Myocyte (in vitro differentiated cells): ENCODE measurements at regions not wholly inside any gene's neighbourhood (a gene's known extent, or its start where the extent isn't known, plus 50 kb on each side); places are given as distances from the start of the nearest gene placed in this dataset.

Experiments
- DNase-seq: peaks from one replicate; pipeline ENCODE4 v3.0.0-alpha.2; 2012; ENCODE audit warnings: low read depth

DNA sequence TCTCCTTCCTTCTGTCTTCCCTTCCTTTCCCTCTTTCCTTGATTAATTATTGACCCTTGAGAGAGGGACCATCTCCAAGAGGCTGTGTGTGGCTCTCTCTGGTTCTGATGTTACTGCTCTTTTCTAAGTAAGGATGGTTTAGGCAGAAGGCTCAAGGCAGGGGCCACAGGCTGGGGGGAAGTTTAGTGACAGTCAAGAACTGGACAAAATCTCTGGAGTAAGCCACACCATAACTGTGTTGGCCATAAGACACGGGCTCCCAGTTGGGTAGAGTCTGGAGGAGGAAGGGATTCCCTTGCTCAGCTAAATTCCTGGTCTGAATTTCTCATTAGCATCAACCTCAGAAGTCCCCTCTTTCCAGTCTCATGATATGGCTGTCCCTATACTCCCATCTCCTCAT, 74.7 kb downstream of the BUD13 start:
- DNase-seq: no peak

DNA sequence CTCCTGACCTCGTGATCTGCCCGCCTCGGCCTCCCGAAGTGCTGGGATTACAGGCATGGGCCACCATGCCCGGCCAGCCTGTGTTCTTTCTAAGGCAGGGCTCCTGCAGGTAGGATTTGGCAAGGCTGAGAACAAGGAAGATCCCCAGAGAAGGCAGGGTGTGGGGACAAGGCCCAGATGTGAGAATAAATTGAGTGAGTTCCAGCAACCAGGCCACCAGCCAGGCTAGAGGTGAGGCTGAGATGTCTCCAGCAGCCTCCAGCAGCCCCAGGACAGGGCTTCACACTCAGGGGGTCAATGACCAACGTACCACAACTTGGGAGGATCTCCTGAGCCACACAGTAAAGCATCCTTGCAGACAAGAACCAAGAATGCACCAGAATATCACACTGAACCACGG, 75.1 kb downstream of the BUD13 start:
- no peak for DNase-seq

DNA sequence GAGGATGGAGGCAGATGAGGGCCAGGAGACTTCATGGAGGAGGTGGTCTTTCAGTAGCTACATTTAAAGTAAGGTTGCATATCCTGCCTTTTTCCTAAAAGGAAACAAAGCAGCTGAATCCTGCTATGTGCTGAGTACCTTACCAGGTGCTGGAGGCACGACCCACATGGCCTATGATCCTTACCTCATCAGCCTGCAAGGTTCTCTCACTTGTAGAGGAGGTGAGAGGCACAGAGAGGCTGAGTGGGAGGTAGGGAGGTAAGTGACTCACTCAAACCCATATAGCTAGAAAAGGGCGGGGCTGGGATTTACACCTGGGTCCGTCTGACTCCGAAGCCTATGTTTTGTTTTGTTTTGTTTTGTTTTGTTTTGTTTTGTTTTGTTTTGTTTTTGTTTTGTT, 75.8 kb downstream of the BUD13 start:
- no peak for DNase-seq

DNA sequence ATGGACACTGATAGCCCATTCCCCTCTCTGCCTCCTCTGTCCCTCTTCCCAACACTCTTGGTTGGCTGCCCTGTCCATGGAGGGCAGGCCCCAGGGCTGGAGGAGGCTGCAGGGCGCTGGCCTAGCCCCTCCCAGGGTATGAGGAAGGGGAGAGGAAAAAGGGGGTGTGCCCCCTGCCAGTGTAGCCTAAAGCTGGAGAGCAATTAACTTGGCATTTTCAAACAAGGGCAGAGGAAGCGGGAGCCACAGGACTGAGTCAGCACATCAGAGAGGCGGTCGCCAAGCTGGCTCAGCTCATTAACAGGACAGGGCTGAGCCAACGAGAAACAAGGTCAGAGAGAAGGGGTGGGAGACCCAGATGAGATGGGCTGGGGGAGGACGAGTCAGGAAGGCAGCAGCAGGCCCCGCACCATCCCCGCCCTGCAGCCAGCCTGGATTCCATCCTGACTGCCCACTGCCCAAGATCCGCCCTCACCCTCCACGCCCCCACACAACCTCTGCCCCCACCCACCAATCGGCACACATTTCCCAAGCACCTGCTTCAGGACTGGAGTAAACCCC, 76.3 kb downstream of the BUD13 start:
- no peak for DNase-seq

DNA sequence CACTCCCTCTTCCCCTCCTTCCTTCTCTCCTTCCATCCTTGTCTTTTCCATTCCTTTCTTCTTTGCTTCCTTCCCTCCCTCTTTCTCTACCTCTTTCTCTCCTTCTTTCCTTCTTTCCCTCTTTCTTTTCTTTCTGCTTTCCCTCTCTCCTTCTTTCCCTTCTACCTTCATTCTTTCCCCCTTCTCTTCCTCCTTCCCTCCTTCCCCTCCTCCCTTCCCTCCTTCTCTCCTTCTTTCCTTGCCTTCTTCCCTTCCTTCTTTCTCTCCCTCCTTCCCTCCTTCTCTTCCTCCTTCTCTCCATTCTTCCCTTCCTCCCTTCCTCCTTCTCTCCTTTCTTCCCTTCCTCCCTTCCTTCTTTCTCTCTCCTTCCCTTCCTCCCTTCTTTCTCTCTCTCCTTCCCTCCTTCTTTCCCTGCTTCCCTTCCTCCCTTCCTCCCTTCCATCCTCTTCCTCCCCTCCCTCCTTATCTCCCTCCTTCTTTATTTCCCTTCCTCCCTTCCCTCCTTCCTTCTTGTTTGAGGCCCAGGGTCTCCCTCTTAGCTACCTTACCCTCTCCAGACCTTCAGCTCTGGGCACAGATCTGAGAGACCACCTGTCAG, 77.0 kb downstream of the BUD13 start:
- no peak for DNase-seq

DNA sequence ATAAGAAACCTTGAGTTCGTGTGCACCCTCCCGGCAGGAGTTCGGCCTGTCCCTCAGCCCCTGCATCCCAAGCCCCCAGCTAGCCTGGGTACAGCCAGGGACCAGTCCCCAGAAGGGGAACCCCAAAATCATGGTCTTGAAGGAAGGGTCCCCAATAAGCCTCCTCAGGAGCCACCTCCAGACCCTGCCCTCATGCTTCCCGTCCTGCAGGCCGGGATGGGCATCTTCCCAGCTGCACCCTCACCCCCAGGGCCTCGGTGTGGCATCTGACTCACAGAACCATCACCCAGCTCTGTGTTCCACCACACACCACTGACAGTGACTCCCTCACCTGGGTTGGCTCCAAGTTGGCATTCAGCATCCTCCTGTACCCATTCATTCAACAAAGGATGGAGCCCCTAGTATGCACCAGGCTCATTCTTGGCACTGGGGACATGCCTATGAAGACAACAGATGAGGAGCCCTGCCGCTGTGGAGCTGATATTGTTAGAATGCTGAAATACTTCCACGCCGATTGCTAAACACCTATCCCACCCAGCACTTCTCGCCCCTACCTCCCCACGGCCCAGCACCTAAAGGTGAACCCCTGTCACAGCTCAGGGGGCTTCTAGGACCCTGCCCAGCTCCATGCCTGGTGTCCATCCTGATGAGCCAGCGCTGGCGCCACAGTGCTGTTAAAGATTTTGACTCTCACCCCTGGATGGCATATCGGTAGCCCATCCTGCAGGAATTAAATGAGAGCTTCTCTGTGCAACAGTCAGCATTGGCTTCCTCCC, 77.8 kb downstream of the BUD13 start:
- no peak for DNase-seq

DNA sequence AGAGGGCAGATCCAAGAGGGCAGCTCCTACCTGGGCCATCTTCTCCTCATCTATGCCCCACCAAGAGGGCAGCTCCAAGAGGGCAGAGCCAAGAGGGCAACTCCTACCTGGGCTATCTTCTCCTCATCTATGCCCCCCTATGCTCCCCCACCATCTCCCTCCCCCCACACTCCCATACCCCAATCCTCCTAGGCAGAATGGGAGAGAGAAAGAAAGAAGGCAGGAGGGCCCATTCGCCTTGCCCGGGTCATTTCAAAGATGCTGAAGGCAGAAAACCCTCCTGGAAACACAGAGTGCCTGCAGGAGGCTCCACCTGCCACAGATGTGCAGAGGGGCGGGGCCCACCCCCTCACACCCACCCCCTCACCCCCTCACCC, 78.5 kb downstream of the BUD13 start:
- no peak for DNase-seq

DNA sequence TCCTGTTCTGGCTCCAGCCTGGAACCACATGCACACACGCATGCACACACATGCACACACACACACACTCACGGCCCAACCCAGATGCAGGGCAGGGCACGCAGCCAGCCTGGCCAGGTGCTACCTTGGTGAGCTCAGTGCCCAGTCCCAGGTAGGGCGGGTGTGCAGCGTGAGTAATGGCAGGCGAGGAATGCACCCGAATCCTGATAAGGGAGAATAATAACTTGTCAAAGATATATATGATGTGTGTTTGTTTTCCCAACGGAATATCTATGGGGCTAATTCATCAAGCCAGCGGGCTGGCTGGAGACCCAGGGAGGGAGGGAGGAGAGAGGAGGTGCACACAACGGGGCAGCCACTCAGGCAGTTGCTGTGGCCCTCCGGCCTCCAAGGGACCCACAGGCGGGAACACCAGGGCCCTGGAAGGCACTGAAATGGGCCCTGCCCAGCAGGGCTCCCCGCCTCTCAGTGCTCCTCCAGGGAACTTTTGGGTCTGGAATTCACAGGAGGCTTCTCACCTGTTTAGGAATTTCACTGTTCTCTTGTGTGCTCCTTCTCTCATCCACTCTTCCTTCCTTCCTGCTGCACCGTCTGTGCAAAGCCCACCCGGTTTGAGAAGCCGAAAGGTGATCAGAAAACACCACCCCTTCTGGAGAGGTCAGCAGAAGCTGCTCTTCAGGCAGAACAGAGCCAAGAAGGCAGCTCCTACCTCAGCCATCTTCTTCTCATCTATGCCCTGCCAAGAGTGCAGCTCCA, 79.0 kb downstream of the BUD13 start:
- no peak for DNase-seq

DNA sequence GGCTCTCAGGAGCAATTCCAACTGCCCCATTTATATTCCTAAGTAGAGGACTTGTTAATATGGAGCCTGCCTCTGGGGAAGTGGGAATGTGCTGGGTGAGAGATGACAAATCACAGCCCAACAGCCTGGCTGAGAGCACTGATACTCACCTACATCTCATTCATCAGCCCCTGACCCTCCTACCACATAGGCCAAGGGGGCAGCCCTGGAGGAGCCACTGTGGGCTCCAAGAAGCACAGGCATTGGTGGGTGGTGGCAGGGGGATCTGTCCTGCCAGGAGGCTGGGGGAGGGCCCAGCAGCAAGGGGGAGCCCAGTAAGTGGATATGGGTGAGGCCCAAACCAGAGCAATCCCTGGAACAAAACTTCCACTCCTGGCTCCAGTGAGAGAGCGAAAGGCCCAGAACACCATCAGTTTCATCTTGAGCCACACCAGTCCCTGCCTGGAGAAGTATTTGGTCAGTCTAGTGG, 79.7 kb downstream of the BUD13 start:
- no peak for DNase-seq

DNA sequence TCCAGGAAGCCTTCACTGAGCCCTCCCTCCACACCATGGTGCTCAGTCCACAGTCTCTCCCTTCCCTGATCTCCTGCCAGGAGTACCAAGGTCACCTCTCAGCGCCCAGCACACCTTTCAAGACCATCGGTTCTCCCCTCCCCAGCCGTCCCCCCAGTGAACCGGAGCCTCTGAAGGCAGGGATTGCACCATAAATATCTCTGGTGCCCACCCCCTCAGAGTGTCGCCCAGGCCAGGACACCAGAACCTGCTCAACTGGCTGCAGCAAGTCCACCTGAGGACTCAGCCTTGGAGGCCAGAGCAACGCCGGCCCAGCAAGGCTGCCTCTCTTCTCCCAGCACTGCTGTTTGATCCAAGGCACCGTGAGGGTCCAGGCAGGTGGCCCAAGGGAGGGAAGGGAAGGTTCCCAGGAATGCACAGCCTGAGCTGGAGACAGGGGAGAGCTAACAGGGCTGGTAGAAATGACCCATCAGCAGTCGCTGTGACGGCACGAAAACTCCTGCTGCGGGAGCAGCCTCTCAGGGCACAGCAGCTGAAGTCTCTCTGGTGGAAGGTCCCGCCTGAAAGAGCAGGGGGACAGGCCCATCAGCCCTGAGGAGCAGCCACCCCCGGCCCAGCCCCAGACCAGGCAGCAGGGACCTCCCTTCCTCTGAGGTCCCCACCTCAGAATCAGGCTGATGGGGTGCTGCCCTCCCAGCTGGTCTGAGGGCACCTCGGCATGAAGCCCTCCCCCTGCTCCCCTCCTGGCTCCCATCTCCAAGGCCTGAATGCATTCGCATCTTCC, 80.3 kb downstream of the BUD13 start:
- DNase-seq: no peak

DNA sequence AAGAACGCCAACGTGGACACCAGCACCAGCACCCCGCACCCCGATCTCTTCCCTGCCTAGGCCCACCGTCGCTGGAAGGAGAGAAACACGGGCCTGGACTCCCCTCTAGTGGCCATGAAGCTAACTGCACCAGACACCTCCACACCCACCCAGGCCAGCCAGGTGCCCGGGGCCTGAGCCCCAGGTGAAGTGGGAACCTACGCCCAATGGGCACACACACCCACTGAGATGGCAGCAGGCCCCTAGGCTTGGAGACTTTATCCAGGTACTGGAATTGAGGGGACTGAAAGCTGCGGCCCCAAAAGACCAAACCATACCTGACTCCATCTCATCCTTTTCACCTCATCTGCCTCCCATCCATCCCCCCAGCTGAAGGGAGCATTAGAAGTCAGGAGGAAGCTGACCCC, 81.0 kb downstream of the BUD13 start:
- DNase-seq: peak; percentile 31

DNA sequence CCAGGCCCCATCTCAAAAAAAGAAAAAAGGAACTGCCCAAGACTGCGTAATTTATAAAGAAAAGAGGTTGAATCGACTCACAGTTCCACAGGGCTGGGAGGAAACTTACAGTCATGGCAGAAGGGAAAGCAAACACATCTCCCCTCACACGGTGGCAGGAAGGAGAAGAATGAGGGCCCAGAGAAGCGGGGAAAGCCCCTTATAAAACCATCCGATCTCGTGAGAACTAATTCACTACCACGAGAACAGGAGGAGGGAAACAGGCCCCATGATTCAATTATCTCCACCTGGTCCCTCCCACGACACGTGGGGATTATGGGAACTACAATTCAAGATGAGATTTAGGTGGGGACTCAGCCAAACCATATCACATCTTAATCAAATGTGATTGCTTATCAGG, 82.2 kb downstream of the BUD13 start:
- no peak for DNase-seq

DNA sequence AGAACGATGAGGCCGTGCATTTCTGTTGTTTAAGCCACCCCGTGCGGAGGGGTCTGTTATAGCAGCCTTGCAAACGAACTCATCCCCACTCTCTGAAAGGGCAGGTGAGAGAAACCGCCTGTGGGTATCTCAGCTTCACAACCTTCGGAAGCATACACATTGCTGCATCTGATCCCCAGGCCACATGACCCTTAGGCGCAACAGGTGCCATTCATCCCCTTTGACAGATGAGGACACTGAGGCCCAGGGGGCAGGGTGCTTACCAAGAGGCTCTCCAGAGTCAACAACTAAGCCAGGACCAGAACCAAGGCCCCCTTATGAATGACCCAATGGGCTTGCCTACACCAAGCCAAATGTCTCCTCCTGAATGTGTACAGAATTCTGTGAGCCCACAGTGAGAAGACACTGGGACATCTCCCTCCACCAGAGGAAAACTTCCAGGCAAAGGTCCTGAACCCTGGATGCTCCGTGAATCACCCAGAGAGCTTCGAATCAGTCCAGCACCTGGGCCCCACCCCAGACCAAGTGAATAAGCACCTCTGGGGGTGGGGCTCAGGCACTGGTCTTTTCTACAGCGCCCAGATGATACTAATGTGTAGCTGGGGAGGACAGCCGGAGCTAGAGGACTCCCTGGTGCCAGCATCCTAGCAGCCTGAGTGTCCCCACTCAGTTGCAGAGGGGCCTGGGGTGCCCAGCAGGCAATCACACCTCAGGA, 83.2 kb downstream of the BUD13 start:
- DNase-seq: no peak

DNA sequence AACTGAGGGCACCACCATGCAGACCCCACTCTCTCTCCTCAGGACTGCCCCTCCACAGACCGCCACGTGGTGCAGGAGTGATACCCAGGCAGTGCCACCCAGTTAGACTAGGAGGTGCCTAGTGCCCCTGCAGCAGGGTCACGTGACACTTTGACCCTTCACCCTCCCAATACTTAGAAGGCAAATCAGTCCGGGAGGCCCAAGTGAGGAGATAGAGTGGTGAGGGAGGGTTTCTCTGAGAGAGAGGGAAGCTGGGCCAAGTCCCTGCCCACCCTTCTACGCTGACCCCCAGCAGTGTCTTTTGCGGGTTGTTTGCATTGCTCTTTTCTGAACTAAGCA, 84.6 kb downstream of the BUD13 start:
- no peak for DNase-seq

DNA sequence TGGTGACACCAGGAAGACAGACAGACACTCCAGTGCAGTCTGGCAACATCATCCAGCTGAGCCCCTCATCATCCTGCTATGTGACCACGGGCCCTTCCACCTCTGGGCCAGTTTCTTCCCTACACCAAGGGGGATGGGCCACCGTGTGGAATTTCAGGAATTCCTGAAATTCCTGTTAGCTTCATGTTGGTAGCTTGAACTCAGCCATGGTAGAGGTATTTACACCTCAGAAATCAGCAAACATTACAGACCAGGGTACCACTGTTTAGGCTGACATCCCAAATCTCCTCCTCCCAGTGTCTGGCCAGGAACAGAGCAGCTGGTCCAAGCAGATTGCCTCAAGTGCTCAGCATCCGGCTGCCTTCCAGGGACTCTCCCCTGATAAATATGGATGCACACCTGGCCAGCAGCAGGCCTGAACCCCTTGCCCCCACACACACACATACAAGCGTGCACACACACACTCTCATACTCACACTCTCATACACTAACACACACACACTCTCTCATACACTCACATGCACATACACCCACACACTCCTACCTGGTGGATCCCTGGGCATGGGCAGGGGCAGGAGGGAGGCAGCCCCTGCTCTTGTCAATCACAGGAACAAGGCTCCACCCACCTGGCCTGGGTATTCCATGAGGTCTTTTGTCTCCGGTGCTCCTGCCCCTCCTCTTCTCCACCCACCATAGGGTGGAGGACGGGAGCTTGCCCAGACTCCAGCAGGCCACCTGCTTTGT, 85.2 kb downstream of the BUD13 start:
- DNase-seq: no peak

DNA sequence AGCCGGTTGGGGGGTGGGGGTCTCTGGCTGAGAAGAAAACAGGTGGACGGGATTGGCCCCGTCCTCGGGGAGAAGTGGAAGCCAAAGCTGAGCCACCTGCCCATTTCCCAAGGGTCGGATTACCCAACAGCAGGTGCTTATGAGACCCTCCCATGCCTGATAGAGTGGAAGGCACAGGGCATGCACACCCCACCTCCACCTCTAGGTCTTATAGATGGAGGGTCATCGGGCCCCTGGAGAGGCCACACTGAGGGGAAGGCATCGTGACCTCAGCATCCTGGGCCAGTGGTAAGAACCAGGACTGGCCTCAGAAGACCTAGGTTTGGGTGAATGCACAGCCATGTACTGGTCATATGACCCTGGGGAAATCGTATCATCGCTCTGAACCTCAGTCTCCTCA, 85.9 kb downstream of the BUD13 start:
- DNase-seq: peak; percentile 30

DNA sequence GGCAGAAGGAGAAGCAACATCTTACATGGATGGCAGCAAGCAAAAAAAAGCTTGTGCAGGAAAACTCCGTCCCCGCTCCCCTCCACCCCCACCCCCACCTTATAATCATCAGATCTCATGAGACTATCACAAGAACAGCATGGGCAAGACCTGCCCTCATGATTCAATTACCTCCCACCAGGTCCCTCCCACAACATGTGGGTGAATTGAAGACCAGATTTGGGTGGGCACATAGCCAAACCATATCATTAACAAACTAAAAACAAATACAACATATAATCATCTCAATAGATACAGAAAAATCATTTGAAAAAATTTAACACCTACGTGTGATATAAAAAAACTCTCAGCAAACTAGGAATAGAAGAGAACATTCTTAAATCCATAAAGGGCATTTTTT, 88.8 kb downstream of the BUD13 start:
- DNase-seq: no peak

DNA sequence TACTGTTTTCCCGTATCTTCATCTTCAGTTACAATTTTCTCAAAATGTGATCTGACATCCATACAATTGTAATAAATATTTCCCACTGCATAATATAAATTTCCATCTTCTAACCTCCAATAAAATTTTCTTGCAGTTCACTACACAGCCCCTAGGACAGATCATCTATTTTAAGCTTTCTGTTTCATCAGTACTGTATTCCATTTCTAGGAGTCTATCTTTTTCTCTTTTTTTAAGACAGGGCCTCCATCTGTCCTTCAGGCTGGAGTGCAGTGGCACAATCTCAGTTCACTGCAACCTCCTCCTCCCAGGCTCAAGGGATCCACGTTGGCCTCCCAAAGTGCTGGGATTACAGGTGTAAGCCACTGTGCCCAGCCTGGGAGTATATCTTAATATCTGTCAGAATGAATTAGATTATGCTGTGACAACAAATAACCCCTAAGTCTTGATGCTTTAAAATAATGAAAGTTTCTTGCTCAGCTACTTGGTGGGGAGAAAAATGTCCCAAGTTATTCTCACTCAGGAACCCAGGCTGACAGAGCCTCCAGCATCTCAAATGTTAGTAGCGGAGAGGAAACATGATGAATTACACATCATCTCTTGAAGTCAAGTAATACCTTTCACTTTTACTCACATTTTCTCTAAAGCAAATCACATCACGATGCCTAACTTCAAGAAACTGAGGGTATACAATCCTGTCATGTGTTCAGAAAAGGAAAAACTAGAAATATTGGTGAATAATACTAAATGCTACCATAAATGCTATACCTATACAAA, 92.2 kb downstream of the BUD13 start:
- no peak for DNase-seq

DNA sequence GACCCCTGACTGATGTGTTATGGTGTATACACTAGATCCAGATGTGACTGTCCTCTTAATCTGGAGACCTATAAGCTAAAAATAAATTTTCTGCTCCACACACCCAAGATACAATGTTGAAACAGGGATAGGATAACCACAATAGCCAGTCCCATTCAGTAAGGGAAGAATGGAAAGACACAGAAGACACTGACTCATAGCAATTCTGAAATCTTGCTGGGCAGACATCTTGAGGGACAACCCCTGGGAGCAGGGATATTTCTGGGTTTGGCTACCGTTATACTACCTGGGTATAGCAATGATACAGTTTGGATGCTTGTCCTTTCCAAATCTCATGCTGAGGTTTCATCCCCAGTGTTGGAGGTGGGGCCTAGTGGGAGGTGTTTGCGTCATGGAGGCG, 93.9 kb downstream of the BUD13 start:
- no peak for DNase-seq
